Left lung (tissue), 4 donors: ENCODE measurements at regions not wholly inside any gene's neighbourhood (a gene's known extent, or its start where the extent isn't known, plus 50 kb on each side); places are given as distances from the start of the nearest gene placed in this dataset.

Experiments used
- ATAC-seq: fragments of 200-7000 bp; cut with Tn5 transposase; one replicate; pipeline ENCODE4 v1.9.1; 2020; ENCODE audit warnings: moderate library complexity
- DNase-seq, 4 donors: peaks; one replicate each; pipeline ENCODE4 v3.0.0-alpha.2; 2013 to 2020
- H3K27ac ChIP-seq, 2 donors: fragments of 200-600 bp; sonication (generic) in 1 of 2; one replicate each; pipeline versions ENCODE4 v1.5.0 to v1.8.0; 2020 to 2021
- H3K27me3 ChIP-seq, 2 donors: fragments of 200-600 bp; sonication (generic) in 1 of 2; one replicate each; pipeline versions ENCODE4 v1.5.0 to v1.8.0; 2020 to 2021
- H3K36me3 ChIP-seq, 2 donors: fragments of 200-600 bp; sonication (generic) in 1 of 2; one replicate each; pipeline versions ENCODE4 v1.5.0 to v1.8.0; 2020 to 2021
- H3K4me1 ChIP-seq, 2 donors: fragments of 200-600 bp; one replicate each; pipeline ENCODE4 v1.8.0; 2021
- H3K4me3 ChIP-seq, 2 donors: fragments of 200-600 bp; sonication (generic) in 1 of 2; one replicate each; pipeline versions ENCODE4 v1.5.0 to v1.8.0; 2020 to 2021; ENCODE audit warnings: mild to moderate bottlenecking in 1 of 2
- H3K9me3 ChIP-seq, 2 donors: fragments of 200-600 bp; sonication (generic) in 1 of 2; one replicate each; pipeline versions ENCODE4 v1.5.0 to v1.8.0; 2020 to 2021
- CTCF ChIP-seq, 2 donors: fragments of 200-600 bp; sonication (generic) in 1 of 2; IDR thresholded peaks; one replicate each; pipeline versions ENCODE4 v1.5.0 to v1.8.0; 2021; ENCODE audit warnings: antibody characterized with exemption in 2 of 2
- intact Hi-C, 2 donors: fragments of 100-400 bp; cut with DNase I; formaldehyde crosslinking; loops; one replicate each; pipeline versions ENCODE4 v1.11.2 to v1.14.2; 2022
- donor health status: DM: no; HTN: yes; CAD: no.
- donor health status: DM: no; HTN: no; CAD: no.

- H3K27ac ChIP-seq, result no peak overlapping the region
- H3K4me1 ChIP-seq, result no peaks in the 10 kb centered on the region
- intact Hi-C loops, result no loop called here
- no peaks in the 10 kb centered on the region for H3K36me3 ChIP-seq
- no peak for TF ChIP-seq CTCF (IDR thresholded peaks at IDR 0.05)
- ATAC-seq, result no peak
- no peak for DNase-seq
- no peaks in the 10 kb centered on the region for H3K27me3 ChIP-seq
- H3K9me3 ChIP-seq, result peaks cover 0 to 7% of the 10 kb centered on the region in 2 donors
- H3K4me3 ChIP-seq, result no peak overlapping the region
Measured at GRCh38 chr13:83470133-83470797, 412.0 kb downstream of the SLITRK1 start.

GRCh38 chr13:83453723-83454122, 428.6 kb downstream of the SLITRK1 start:
- intact Hi-C loops, result no loop called here
- DNase-seq (peak in 1 of 4 donors; percentile 52), ATAC-seq (no peak)

GRCh38 chr13:83453300-83453699, 429.0 kb downstream of the SLITRK1 start:
- intact Hi-C loops, result no loop called here
- H3K4me1 ChIP-seq, result no peaks in the 10 kb centered on the region
- H3K27me3 ChIP-seq, result no peaks in the 10 kb centered on the region
- ATAC-seq, result no peak
- no peak overlapping the region for H3K27ac ChIP-seq
- DNase-seq, result peak in 1 of 4 donors; percentile 34
- TF ChIP-seq CTCF (IDR thresholded peaks at IDR 0.05), result no peak
- peaks cover 0 to 20% of the 10 kb centered on the region in 2 donors for H3K9me3 ChIP-seq
- H3K4me3 ChIP-seq, result no peak overlapping the region
- H3K36me3 ChIP-seq, result no peaks in the 10 kb centered on the region

More at GRCh38 chr13:83453723-83454122, 428.6 kb downstream of the SLITRK1 start:
- H3K36me3 ChIP-seq, result no peaks in the 10 kb centered on the region
- H3K4me3 ChIP-seq, result no peak overlapping the region
- H3K4me1 ChIP-seq, result no peaks in the 10 kb centered on the region
- peaks cover 0 to 20% of the 10 kb centered on the region in 2 donors for H3K9me3 ChIP-seq
- H3K27ac ChIP-seq, result no peak overlapping the region
- TF ChIP-seq CTCF (IDR thresholded peaks at IDR 0.05), result no peak
- no peaks in the 10 kb centered on the region for H3K27me3 ChIP-seq

GRCh38 chr13:83452292-83452950, 429.9 kb downstream of the SLITRK1 start:
- Histone ChIP-seq H3K4me3 (no peak overlapping the region), H3K36me3 (no peaks in the 10 kb centered on the region), H3K4me1 (no peaks in the 10 kb centered on the region), H3K9me3 (peaks cover 0 to 20% of the 10 kb centered on the region in 2 donors), H3K27ac (no peak overlapping the region), H3K27me3 (no peaks in the 10 kb centered on the region)
- ATAC-seq (no peak), DNase-seq (peak in 1 of 4 donors; percentile 66)
- no peak for TF ChIP-seq CTCF (IDR thresholded peaks at IDR 0.05)
- intact Hi-C loops, result no loop called here

GRCh38 chr13:83450591-83450990, 431.7 kb downstream of the SLITRK1 start:
- no peak overlapping the region for H3K4me3 ChIP-seq
- no peak for TF ChIP-seq CTCF (IDR thresholded peaks at IDR 0.05)
- ATAC-seq (no peak), DNase-seq (no peak)
- H3K36me3 ChIP-seq, result no peaks in the 10 kb centered on the region
- no peak overlapping the region for H3K27ac ChIP-seq
- intact Hi-C loops, result no loop called here
- H3K4me1 ChIP-seq, result no peaks in the 10 kb centered on the region
- H3K9me3 ChIP-seq, result peaks cover 0 to 20% of the 10 kb centered on the region in 2 donors
- H3K27me3 ChIP-seq, result no peaks in the 10 kb centered on the region
